ENCODE measurements at regions not wholly inside any gene's neighbourhood (a gene's known extent, or its start where the extent isn't known, plus 50 kb on each side); places are given as distances from the start of the nearest gene placed in this dataset.

GRCh38 chr18:30280861-30281470, 761.6 kb downstream of the DSC3 start:
- DNase-seq (no peak), ATAC-seq (no peak)
- intact Hi-C loops (cut with DNase I): loop anchor here in 5 of 10 donors (5.0 to 10.0 kb wide), 4 partner anchors 406 to 666 kb away; no protein-coding TSS in a partner anchor
- Histone ChIP-seq H3K27ac (no peak overlapping the region), H3K9me3 (peaks cover 0 to 6% (median 0%) of the 10 kb centered on the region in 12 donors), H3K4me1 (no peaks in the 10 kb centered on the region), H3K27me3 (no peaks in the 10 kb centered on the region), H3K36me3 (no peaks in the 10 kb centered on the region), H3K4me3 (no peak overlapping the region)
- TF ChIP-seq, protein P1, sequence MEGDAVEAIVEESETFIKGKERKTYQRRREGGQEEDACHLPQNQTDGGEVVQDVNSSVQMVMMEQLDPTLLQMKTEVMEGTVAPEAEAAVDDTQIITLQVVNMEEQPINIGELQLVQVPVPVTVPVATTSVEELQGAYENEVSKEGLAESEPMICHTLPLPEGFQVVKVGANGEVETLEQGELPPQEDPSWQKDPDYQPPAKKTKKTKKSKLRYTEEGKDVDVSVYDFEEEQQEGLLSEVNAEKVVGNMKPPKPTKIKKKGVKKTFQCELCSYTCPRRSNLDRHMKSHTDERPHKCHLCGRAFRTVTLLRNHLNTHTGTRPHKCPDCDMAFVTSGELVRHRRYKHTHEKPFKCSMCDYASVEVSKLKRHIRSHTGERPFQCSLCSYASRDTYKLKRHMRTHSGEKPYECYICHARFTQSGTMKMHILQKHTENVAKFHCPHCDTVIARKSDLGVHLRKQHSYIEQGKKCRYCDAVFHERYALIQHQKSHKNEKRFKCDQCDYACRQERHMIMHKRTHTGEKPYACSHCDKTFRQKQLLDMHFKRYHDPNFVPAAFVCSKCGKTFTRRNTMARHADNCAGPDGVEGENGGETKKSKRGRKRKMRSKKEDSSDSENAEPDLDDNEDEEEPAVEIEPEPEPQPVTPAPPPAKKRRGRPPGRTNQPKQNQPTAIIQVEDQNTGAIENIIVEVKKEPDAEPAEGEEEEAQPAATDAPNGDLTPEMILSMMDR (IDR thresholded peaks at IDR 0.05): peak; percentile 32 to 65 (median 51)
- no peak for TF ChIP-seq POLR2A (IDR thresholded peaks at IDR 0.05)
- WGBS, 4 donors: 40 to 45% (median 44%) methylated on average over 5 of the region's 5 CpGs

DNA sequence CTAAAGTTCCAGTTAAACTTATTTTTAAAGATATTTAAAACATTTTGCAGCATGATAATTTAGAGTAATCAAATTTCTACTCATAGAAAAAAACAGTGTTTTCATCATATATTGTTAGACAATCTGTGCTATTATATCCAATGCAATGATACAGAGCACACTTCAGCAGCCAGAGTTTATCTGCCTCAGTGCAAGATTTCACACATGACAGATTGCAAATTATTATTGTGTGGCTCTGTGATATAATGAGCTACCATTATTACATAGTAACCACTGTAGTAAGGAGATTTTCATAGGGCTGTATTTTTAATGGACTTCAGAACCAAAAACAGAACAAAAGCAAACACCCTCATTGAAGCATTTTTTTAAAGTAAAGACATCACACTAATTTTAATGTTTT, 762.4 kb downstream of the DSC3 start:
- intact Hi-C loops (cut with DNase I): loop anchor here in 5 of 10 donors (5.0 to 10.0 kb wide), 4 partner anchors 405 to 665 kb away; no protein-coding TSS in a partner anchor
- Histone ChIP-seq H3K4me1 (no peaks in the 10 kb centered on the region), H3K27ac (no peak overlapping the region), H3K4me3 (no peak overlapping the region), H3K27me3 (no peaks in the 10 kb centered on the region), H3K36me3 (no peaks in the 10 kb centered on the region), H3K9me3 (peaks cover 0 to 6% (median 0%) of the 10 kb centered on the region in 12 donors)
- no peak for DNase-seq
- no peak for ATAC-seq
- TF ChIP-seq, protein P1 (IDR thresholded peaks at IDR 0.05): no peak
- no peak for TF ChIP-seq POLR2A (IDR thresholded peaks at IDR 0.05)

DNA sequence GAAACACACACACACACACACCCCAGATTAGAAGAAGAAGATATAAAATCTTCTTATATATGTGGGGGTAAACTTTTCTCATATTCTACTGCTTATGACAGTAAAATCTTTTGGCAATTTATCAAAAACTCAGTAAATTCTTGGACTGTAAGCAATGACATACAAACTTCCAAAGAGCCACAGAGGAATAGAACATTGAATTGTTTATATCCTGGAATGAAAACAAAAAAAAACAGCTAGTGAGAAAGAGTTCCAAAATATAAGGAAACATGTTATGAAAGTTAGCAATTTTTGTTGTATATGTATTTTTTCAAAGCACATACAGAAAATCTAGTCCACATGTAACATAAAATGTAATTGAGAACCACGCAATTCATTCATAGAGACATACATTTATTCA, 764.9 kb downstream of the DSC3 start:
- H3K27ac ChIP-seq: no peak overlapping the region
- no peaks in the 10 kb centered on the region for H3K27me3 ChIP-seq
- no peak overlapping the region for H3K4me3 ChIP-seq
- ATAC-seq (no peak), DNase-seq (no peak)
- H3K9me3 ChIP-seq: no peaks in the 10 kb centered on the region
- TF ChIP-seq, protein P1 (IDR thresholded peaks at IDR 0.05): no peak
- TF ChIP-seq POLR2A (IDR thresholded peaks at IDR 0.05): no peak
- H3K4me1 ChIP-seq: no peaks in the 10 kb centered on the region
- H3K36me3 ChIP-seq: no peaks in the 10 kb centered on the region
- intact Hi-C loops (cut with DNase I): loop anchor here in 2 of 10 donors (5.0 to 10.0 kb wide), 2 partner anchors 403 to 660 kb away; no protein-coding TSS in a partner anchor
- WGBS, 4 donors: 78 to 90% (median 86%) methylated on average over 1 of the region's 1 CpG

DNA sequence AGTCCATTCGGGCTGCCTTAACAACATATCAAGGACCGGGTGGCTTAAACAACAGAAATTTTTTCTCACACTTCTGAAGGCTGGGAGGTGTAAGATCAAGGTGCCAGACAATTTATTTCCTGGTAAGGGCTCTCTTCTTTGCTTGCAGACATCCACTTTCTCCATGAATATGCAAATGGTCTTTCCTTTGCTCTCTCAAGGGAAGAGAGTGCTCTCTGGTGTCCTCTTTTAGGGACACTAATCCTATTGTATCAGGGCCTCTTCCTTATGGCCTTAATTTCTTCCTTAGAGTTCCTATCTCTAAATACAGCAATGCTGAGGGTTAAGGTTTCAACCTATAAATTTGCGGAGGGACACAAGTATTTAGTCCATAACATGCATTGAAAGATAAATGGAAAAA, 770.8 kb downstream of the DSC3 start:
- DNase-seq (no peak), ATAC-seq (no peak)
- H3K4me3 ChIP-seq: no peak overlapping the region
- TF ChIP-seq, protein P1 (IDR thresholded peaks at IDR 0.05): no peak
- TF ChIP-seq POLR2A (IDR thresholded peaks at IDR 0.05): no peak
- H3K36me3 ChIP-seq: no peaks in the 10 kb centered on the region
- WGBS, 4 donors: 76 to 87% (median 81%) methylated on average over 3 of the region's 3 CpGs
- H3K27me3 ChIP-seq: no peaks in the 10 kb centered on the region
- H3K27ac ChIP-seq: no peak overlapping the region
- H3K9me3 ChIP-seq: no peaks in the 10 kb centered on the region
- no peaks in the 10 kb centered on the region for H3K4me1 ChIP-seq
- intact Hi-C loops (cut with DNase I): loop anchor here in 1 of 10 donors (10.0 kb wide), 1 partner anchor 397 kb away; no protein-coding TSS in a partner anchor

Data from heart left ventricle (tissue), 16 donors.